Neuron (in vitro differentiated cells): ENCODE measurements at regions not wholly inside any gene's neighbourhood (a gene's known extent, or its start where the extent isn't known, plus 50 kb on each side); places are given as distances from the start of the nearest gene placed in this dataset.

Experiments used
- H2AFZ ChIP-seq: one replicate; pipeline ENCODE4 v1.6.1; 2013; ENCODE audit warnings: low read depth, mild to moderate bottlenecking, inconsistent platforms, low read length, moderate library complexity
- H3K27me3 ChIP-seq: one replicate; pipeline ENCODE4 v1.6.1; 2013; ENCODE audit warnings: low read length; ENCODE audit not compliant: insufficient read depth
- H3K36me3 ChIP-seq: one replicate; pipeline ENCODE4 v1.6.1; 2013; ENCODE audit warnings: low read length; ENCODE audit not compliant: insufficient read depth
- H3K4me1 ChIP-seq: one replicate; pipeline ENCODE4 v1.6.1; 2013; ENCODE audit warnings: low read length; ENCODE audit not compliant: insufficient read depth
- H3K4me3 ChIP-seq: 2 replicates; pipeline ENCODE4 v1.5.1; 2013; ENCODE audit warnings: mild to moderate bottlenecking, low read length, moderate library complexity
- H3K9me3 ChIP-seq: one replicate; pipeline ENCODE4 v1.6.1; 2013; ENCODE audit warnings: low read length

GRCh38 chr13:64293923-64294322 lies 2878.3 kb upstream of the PCDH20 start:
- Histone ChIP-seq H3K27me3 (no peaks in the 10 kb centered on the region), H3K4me3 (no peak overlapping the region), H3K9me3 (no peaks in the 10 kb centered on the region), H3K4me1 (no peaks in the 10 kb centered on the region), H2AFZ (no peak overlapping the region), H3K36me3 (no peaks in the 10 kb centered on the region)

- H3K36me3 ChIP-seq, result no peaks in the 10 kb centered on the region
- no peaks in the 10 kb centered on the region for H3K27me3 ChIP-seq
- H3K9me3 ChIP-seq, result no peaks in the 10 kb centered on the region
- H2AFZ ChIP-seq, result no peak overlapping the region
- H3K4me3 ChIP-seq, result no peak overlapping the region
- H3K4me1 ChIP-seq, result no peaks in the 10 kb centered on the region
Measured at GRCh38 chr13:64289702-64290101, 2874.1 kb upstream of the PCDH20 start.

- Histone ChIP-seq H3K4me1 (no peaks in the 10 kb centered on the region), H2AFZ (no peak overlapping the region), H3K4me3 (no peak overlapping the region), H3K9me3 (no peaks in the 10 kb centered on the region), H3K27me3 (no peaks in the 10 kb centered on the region), H3K36me3 (no peaks in the 10 kb centered on the region)
Measured at GRCh38 chr13:64283926-64284325, 2868.3 kb upstream of the PCDH20 start.

GRCh38 chr13:64278493-64278892 lies 2862.8 kb upstream of the PCDH20 start:
- no peak overlapping the region for H3K4me3 ChIP-seq

GRCh38 chr13:64277097-64277496 lies 2861.4 kb upstream of the PCDH20 start:
- H2AFZ ChIP-seq, result no peak overlapping the region
- H3K4me3 ChIP-seq, result no peak overlapping the region
- H3K36me3 ChIP-seq, result no peaks in the 10 kb centered on the region
- no peaks in the 10 kb centered on the region for H3K9me3 ChIP-seq
- H3K4me1 ChIP-seq, result no peaks in the 10 kb centered on the region
- H3K27me3 ChIP-seq, result no peaks in the 10 kb centered on the region

More at GRCh38 chr13:64278493-64278892, 2862.8 kb upstream of the PCDH20 start:
- Histone ChIP-seq H3K4me1 (no peaks in the 10 kb centered on the region), H3K27me3 (no peaks in the 10 kb centered on the region), H3K36me3 (no peaks in the 10 kb centered on the region), H2AFZ (no peak overlapping the region), H3K9me3 (no peaks in the 10 kb centered on the region)

- H3K4me1 ChIP-seq, result no peaks in the 10 kb centered on the region
- no peak overlapping the region for H2AFZ ChIP-seq
- no peak overlapping the region for H3K4me3 ChIP-seq
- H3K27me3 ChIP-seq, result no peaks in the 10 kb centered on the region
- no peaks in the 10 kb centered on the region for H3K9me3 ChIP-seq
- no peaks in the 10 kb centered on the region for H3K36me3 ChIP-seq
Measured at GRCh38 chr13:64276232-64276631, 2860.6 kb upstream of the PCDH20 start.

GRCh38 chr13:64274481-64275217 lies 2859.0 kb upstream of the PCDH20 start:
- Histone ChIP-seq H3K36me3 (no peaks in the 10 kb centered on the region), H3K27me3 (no peaks in the 10 kb centered on the region), H2AFZ (no peak overlapping the region), H3K4me3 (no peak overlapping the region), H3K4me1 (no peaks in the 10 kb centered on the region), H3K9me3 (no peaks in the 10 kb centered on the region)

GRCh38 chr13:64273780-64274179 lies 2858.1 kb upstream of the PCDH20 start:
- no peaks in the 10 kb centered on the region for H3K27me3 ChIP-seq
- no peak overlapping the region for H3K4me3 ChIP-seq
- no peaks in the 10 kb centered on the region for H3K36me3 ChIP-seq
- H3K9me3 ChIP-seq, result no peaks in the 10 kb centered on the region
- no peak overlapping the region for H2AFZ ChIP-seq
- no peaks in the 10 kb centered on the region for H3K4me1 ChIP-seq

GRCh38 chr13:64272681-64273080 lies 2857.0 kb upstream of the PCDH20 start:
- no peaks in the 10 kb centered on the region for H3K27me3 ChIP-seq
- H3K4me1 ChIP-seq, result no peaks in the 10 kb centered on the region
- H3K9me3 ChIP-seq, result no peaks in the 10 kb centered on the region
- no peak overlapping the region for H3K4me3 ChIP-seq
- no peaks in the 10 kb centered on the region for H3K36me3 ChIP-seq
- no peak overlapping the region for H2AFZ ChIP-seq

- Histone ChIP-seq H3K4me1 (no peaks in the 10 kb centered on the region), H3K9me3 (peaks cover 3% of the 10 kb centered on the region), H3K36me3 (no peaks in the 10 kb centered on the region), H2AFZ (no peak overlapping the region), H3K4me3 (no peak overlapping the region), H3K27me3 (no peaks in the 10 kb centered on the region)
Measured at GRCh38 chr13:64266024-64266423, 2850.4 kb upstream of the PCDH20 start.

GRCh38 chr13:64263285-64263684 lies 2847.6 kb upstream of the PCDH20 start:
- Histone ChIP-seq H2AFZ (no peak overlapping the region), H3K36me3 (no peaks in the 10 kb centered on the region), H3K9me3 (peaks cover 3% of the 10 kb centered on the region), H3K4me1 (no peaks in the 10 kb centered on the region), H3K27me3 (no peaks in the 10 kb centered on the region), H3K4me3 (no peak overlapping the region)

- H3K27me3 ChIP-seq, result no peaks in the 10 kb centered on the region
- H3K4me1 ChIP-seq, result no peaks in the 10 kb centered on the region
- no peaks in the 10 kb centered on the region for H3K36me3 ChIP-seq
- no peaks in the 10 kb centered on the region for H3K9me3 ChIP-seq
- no peak overlapping the region for H2AFZ ChIP-seq
- H3K4me3 ChIP-seq, result no peak overlapping the region
Measured at GRCh38 chr13:64256751-64257150, 2841.1 kb upstream of the PCDH20 start.

- H3K4me3 ChIP-seq, result no peak overlapping the region
- H3K36me3 ChIP-seq, result no peaks in the 10 kb centered on the region
- H3K4me1 ChIP-seq, result no peaks in the 10 kb centered on the region
- no peaks in the 10 kb centered on the region for H3K27me3 ChIP-seq
- H2AFZ ChIP-seq, result no peak overlapping the region
- no peaks in the 10 kb centered on the region for H3K9me3 ChIP-seq
Measured at GRCh38 chr13:64255988-64256387, 2840.3 kb upstream of the PCDH20 start.
